ENCODE measurements at regions not wholly inside any gene's neighbourhood (a gene's known extent, or its start where the extent isn't known, plus 50 kb on each side); places are given as distances from the start of the nearest gene placed in this dataset.

DNA sequence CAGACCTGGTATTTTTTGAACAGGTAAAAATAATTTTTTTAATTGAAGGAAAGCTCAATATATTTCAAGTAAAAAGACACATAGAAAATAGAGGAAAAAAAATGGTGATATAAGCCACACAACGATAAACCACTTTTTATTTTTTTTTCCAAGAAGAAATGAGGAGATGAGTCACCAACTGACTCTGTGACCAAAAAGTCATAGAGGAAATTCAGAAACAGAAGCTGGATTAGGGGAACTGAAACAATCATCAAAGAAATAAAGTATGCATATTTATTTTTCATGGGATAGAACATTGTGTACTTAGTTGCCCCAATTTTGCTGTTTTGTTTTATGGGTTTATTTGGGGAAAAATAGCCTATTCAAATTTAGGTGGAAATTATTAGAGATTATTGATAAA is 176.8 kb upstream of the AGR3 start:
- WGBS (ENCODE audit: insufficient coverage, insufficient replicate concordance, low lambda C conversion rate, missing lambda C conversion rate) = 0% methylated on average over 1 of the region's 1 CpG
- Histone ChIP-seq H3K36me3 (ENCODE audit: control insufficient read depth in 2 of 2, insufficient read depth in 2 of 2, low read length in 1 of 2) (no peaks in the 10 kb centered on the region), H4K20me1 (ENCODE audit: control insufficient read depth, insufficient read depth) (no peaks in the 10 kb centered on the region), H3K79me2 (ENCODE audit: control insufficient read depth, insufficient read depth, low read length) (no peaks in the 10 kb centered on the region), H3K4me3 (no peak overlapping the region), H3K27ac (ENCODE audit: control insufficient read depth, insufficient read depth) (no peak overlapping the region), H3K4me1 (ENCODE audit: control insufficient read depth, insufficient read depth, low read length) (no peaks in the 10 kb centered on the region), H3K4me2 (ENCODE audit: control insufficient read depth, insufficient read depth) (no peak overlapping the region), H3K9me3 (replicated peaks; ENCODE audit: control insufficient read depth, insufficient read depth, low read length) (no peaks in the 10 kb centered on the region), H3K9ac (ENCODE audit: control insufficient read depth, insufficient read depth, low read length) (no peak overlapping the region), H2AFZ (ENCODE audit: control insufficient read depth, low read depth, low read length) (no peak overlapping the region), H3K27me3 (replicated peaks in 1 of 2; ENCODE audit: control insufficient read depth in 2 of 2, insufficient read depth in 2 of 2, low read length in 1 of 2) (no peaks in the 10 kb centered on the region)
- intact Hi-C loops (cut with micrococcal nuclease; ENCODE audit: unreplicated experiment) (no loop called here), in situ Hi-C loops (cut with MboI) (no loop called here)
- ChIA-PET POLR2A (no interaction called here), CTCF (interaction anchor here (1.5 to 1.8 kb wide), 2 partner anchors 13 to 244 kb away, joined by 5 to 9 read pairs; no protein-coding TSS in a partner anchor), RAD21 (ENCODE audit: unreplicated experiment) (interaction anchor here (1.1 kb wide), 1 partner anchor 242 kb away, joined by 3 read pairs; no protein-coding TSS in a partner anchor), SMC1A (ENCODE audit: uncharacterized antibody, unreplicated experiment) (interaction anchor here (1.0 to 1.8 kb wide), 5 partner anchors 12 to 101 kb away, joined by 3 to 5 read pairs (median 4); no protein-coding TSS in a partner anchor)
- peak; percentile 14; the same call in 1 of the 3 replicates for ATAC-seq
- no TSS peak for BruUV-seq (replicated peaks)
- DNase-seq (ENCODE audit: low read depth, low spot score) = no peak
- no peak for FAIRE-seq
- TF ChIP-seq BACH1 (IDR thresholded peaks at IDR 0.05; ENCODE audit: borderline replicate concordance) = no peak
- peak; percentile 55; the same call in 1 of the 2 replicates for TF ChIP-seq ZNF384 (IDR thresholded peaks at IDR 0.05; ENCODE audit: borderline replicate concordance, low read depth, low read length)
- TF ChIP-seq POU2F2 (IDR thresholded peaks at IDR 0.05; ENCODE audit: borderline replicate concordance, low read depth, low read length) = no peak
- no peak for TF ChIP-seq HCFC1 (IDR thresholded peaks at IDR 0.05; ENCODE audit: low read length)
- no peak for TF ChIP-seq PAX5 (IDR thresholded peaks at IDR 0.05; ENCODE audit: borderline replicate concordance, low read depth, low read length)
- no peak for TF ChIP-seq ZBTB11 (CRISPR knock-in tag; IDR thresholded peaks at IDR 0.05)
- TF ChIP-seq ETV6 (conservative IDR thresholded peaks at IDR 0.05 in 1 of 2, IDR thresholded peaks at IDR 0.05 in 1 of 2; ENCODE audit: borderline replicate concordance in 1 of 2, low read depth in 1 of 2) = no peak
- TF ChIP-seq IKZF2 (IDR thresholded peaks at IDR 0.05) = peak; percentile 38 to 50; a peak in 2 of 4 replicates
- peak; percentile 52 for TF ChIP-seq JUNB (IDR thresholded peaks at IDR 0.05)
- TF ChIP-seq STAT3 (IDR thresholded peaks at IDR 0.05; ENCODE audit: low read depth, low read length) = no peak
- no peak for TF ChIP-seq RAD51 (IDR thresholded peaks at IDR 0.05)
- TF ChIP-seq KDM1A (IDR thresholded peaks at IDR 0.05; ENCODE audit: borderline replicate concordance) = no peak
- no peak for TF ChIP-seq LARP7 (IDR thresholded peaks at IDR 0.05)
- no peak for TF ChIP-seq ZBED1 (IDR thresholded peaks at IDR 0.05; ENCODE audit: borderline replicate concordance)
- no peak for TF ChIP-seq SUZ12 (IDR thresholded peaks at IDR 0.05; ENCODE audit: unreplicated experiment)
- TF ChIP-seq, protein P1, sequence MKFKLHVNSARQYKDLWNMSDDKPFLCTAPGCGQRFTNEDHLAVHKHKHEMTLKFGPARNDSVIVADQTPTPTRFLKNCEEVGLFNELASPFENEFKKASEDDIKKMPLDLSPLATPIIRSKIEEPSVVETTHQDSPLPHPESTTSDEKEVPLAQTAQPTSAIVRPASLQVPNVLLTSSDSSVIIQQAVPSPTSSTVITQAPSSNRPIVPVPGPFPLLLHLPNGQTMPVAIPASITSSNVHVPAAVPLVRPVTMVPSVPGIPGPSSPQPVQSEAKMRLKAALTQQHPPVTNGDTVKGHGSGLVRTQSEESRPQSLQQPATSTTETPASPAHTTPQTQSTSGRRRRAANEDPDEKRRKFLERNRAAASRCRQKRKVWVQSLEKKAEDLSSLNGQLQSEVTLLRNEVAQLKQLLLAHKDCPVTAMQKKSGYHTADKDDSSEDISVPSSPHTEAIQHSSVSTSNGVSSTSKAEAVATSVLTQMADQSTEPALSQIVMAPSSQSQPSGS (IDR thresholded peaks at IDR 0.05; ENCODE audit: low read length) = peak; percentile 30; the same call in 1 of the 2 replicates
- TF ChIP-seq GATAD2B (conservative IDR thresholded peaks at IDR 0.05; ENCODE audit: low read depth) = no peak
- TF ChIP-seq, protein P2, sequence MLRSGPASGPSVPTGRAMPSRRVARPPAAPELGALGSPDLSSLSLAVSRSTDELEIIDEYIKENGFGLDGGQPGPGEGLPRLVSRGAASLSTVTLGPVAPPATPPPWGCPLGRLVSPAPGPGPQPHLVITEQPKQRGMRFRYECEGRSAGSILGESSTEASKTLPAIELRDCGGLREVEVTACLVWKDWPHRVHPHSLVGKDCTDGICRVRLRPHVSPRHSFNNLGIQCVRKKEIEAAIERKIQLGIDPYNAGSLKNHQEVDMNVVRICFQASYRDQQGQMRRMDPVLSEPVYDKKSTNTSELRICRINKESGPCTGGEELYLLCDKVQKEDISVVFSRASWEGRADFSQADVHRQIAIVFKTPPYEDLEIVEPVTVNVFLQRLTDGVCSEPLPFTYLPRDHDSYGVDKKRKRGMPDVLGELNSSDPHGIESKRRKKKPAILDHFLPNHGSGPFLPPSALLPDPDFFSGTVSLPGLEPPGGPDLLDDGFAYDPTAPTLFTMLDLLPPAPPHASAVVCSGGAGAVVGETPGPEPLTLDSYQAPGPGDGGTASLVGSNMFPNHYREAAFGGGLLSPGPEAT (IDR thresholded peaks at IDR 0.05; ENCODE audit: low read depth) = no peak
- TF ChIP-seq RUNX3 (IDR thresholded peaks at IDR 0.05; ENCODE audit: low read length) = peak; percentile 63
- TF ChIP-seq, protein P3, sequence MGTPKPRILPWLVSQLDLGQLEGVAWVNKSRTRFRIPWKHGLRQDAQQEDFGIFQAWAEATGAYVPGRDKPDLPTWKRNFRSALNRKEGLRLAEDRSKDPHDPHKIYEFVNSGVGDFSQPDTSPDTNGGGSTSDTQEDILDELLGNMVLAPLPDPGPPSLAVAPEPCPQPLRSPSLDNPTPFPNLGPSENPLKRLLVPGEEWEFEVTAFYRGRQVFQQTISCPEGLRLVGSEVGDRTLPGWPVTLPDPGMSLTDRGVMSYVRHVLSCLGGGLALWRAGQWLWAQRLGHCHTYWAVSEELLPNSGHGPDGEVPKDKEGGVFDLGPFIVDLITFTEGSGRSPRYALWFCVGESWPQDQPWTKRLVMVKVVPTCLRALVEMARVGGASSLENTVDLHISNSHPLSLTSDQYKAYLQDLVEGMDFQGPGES (IDR thresholded peaks at IDR 0.05) = no peak
